Right hindlimb (tissue), 1 donor: ENCODE measurements at regions not wholly inside any gene's neighbourhood (a gene's known extent, or its start where the extent isn't known, plus 50 kb on each side); places are given as distances from the start of the nearest gene placed in this dataset.

Source experiments
- DNase-seq: peaks from one replicate; pipeline ENCODE4 v3.0.0-alpha.2; 2018

- no peak for DNase-seq
Measured at GRCh38 chr3:106575029-106575428, 706.2 kb upstream of the CBLB start.

GRCh38 chr3:106577241-106577640 lies 708.4 kb upstream of the CBLB start:
- no peak for DNase-seq

- no peak for DNase-seq
Measured at GRCh38 chr3:106578911-106579310, 710.1 kb upstream of the CBLB start.

DNA sequence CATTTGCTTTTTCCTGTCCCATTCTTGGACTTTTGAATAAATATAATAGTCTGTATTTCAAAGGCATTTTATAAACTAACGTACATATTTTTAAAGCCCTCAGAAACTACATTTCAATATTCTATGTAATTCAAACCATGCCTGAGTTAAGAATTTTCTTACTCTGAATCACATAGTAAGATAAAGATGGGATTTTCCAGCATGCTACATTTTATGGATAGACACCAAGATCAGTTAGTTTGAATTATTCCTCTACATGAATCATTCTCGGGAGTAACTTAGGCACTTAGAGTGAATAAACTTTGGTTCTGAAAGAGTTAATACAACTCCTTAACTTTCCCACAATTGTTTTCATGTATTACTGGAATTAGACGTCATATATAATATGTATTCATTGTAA lies 713.3 kb upstream of the CBLB start:
- DNase-seq, result no peak

- DNase-seq, result no peak
Measured at GRCh38 chr3:106587551-106587950, 718.7 kb upstream of the CBLB start.

- no peak for DNase-seq
Measured at GRCh38 chr3:106588739-106589138, 719.9 kb upstream of the CBLB start.

DNA sequence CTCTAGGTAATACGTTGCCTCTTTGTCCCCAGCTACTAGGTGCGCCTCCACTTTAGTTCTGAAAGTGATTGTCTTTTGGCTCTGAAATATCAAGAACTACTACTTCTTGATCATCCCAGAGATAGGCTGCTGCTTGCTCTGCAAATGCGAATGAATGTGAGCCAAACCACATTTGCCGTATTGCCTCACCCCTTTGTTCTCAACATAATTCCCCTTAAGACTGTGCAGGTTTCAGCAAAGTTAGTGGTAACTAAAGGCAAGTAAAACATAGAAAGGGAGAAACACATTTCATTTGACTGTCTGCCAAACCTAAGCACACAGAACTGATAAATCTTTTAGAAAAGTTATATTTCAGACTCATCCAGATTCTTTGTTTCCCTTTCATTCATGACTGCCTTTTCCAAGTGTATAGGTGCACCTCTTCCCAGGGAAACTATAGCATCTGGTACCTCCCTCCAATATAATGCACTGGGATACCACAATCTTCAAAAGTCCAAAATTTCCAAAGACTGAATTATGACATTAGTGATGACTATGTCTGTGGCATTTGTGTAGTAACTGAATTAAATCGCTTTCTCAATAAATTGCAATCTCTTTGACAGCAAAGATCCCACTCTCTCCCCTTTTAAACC lies 720.6 kb upstream of the CBLB start:
- DNase-seq, result no peak

DNA sequence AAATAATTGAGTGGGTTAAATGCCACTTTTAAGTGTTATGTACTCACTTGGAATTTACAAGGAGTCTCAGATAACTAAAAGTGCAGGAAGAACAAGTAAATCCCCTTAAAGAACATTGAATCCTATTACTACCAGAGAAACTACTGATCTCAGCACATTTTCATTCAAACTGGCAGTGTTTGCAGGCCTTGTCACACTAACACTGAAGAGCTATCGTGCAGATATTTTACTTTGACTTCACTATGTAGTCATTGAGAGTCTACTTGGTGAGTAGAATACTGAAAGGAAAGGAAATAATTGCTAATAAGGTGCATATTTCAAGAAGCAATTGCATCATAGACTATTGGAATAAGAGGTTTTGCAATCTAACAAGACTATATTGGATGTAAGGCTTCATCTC lies 721.4 kb upstream of the CBLB start:
- DNase-seq, result no peak

- no peak for DNase-seq
Measured at GRCh38 chr3:106593381-106593780, 724.6 kb upstream of the CBLB start.

- DNase-seq, result peak; percentile 89
Measured at GRCh38 chr3:106609666-106610301, 741.0 kb upstream of the CBLB start.

DNA sequence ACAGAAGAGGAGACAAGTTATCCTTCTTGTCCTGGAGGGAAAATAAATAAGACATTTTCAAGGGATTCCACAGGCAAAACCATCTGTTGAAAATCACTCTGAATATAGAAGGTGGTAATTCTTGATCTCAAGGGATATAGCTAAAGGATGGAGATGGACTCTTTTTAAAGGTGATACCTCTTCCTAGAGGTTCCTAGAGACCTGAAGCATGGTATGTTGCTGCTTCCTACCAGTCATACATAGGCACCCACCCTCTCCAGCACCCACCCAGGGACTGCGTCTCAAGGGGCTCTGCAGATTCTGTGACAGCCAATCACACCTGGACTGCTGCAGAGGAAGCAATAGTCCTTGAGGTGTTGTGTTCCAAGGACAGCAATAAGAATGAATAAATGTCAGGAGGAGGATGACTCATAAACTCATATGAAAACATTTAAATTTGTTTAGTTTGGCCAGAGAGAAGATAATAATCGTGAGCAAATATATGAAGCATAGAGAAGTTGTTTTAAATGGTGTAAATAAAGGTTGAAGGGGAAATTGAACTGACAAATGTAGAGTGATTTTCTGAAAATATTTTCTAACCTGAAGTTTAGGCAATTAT lies 741.6 kb upstream of the CBLB start:
- peak; percentile 23 for DNase-seq

- DNase-seq, result no peak
Measured at GRCh38 chr3:106611116-106611515, 742.3 kb upstream of the CBLB start.

DNA sequence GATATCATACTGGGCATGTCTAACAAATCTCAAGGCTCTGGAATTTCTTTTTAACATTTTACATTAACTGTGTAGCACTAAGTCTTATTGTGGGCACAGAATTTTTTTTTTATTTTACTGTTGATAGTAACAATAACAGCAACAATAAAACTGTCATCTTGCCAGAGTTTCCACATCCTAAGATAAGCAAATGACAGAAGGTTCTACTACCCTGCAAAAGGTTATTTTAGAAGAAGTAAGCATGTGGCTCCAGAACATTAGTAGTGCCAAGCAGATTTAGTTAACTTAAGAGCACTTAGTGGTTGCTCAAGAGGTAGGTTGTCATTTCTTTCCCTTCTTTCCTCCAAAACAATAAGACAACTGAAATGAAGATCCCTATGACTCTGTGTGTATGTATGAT lies 743.0 kb upstream of the CBLB start:
- no peak for DNase-seq

- no peak for DNase-seq
Measured at GRCh38 chr3:106616556-106616955, 747.7 kb upstream of the CBLB start.

GRCh38 chr3:106617276-106617675 lies 748.5 kb upstream of the CBLB start:
- DNase-seq, result no peak

- no peak for DNase-seq
Measured at GRCh38 chr3:106620646-106621045, 751.8 kb upstream of the CBLB start.

GRCh38 chr3:106624154-106624553 lies 753.1 kb upstream of the CCDC54 start:
- DNase-seq, result no peak

DNA sequence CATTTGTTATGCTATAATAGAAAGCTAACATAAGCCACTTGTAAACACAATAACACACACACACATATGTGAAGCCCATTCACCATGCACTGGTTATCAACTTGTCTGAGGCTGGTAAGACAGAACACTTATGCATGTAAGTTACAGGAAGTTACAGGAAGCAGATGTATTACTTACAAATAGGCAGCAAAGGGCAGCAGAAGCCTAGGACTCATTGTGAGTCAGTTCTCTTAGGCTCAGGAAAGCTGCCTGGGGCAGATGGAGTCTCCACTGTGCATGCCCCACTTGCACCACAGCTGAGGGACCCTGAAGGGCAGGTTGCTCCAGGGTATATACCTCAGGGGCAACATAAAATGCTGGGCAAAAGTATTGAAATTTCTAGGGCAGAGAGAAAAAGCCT lies 748.8 kb upstream of the CCDC54 start:
- DNase-seq, result no peak

DNA sequence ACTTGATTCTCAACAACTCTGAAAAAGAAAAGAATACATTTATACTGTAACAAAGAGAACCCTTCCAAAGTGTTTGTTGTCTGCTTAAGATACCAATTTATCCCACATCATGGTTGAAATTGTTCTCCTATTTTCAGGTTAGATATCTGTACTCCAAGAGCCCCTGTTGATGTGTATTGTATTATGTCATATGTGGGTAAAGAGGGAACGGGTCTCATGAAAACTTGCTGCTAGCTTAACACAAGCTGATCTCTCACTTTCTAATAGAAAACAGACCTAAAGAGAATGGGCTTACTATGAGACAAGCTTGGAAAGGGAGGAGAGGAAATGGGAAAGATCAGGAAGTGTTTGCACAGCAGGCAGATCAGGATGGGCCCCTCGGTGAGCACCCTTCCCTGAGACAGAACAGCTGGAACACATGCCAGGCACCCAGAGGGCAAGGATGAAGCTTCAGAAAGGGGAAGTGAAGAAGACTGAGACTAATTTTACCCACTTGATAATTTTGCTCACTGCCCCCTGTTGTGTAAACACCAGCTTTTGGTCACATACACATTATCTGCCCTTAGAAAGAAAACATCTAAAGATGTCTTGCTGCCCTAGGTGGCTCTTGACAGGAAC lies 747.9 kb upstream of the CCDC54 start:
- DNase-seq, result no peak

DNA sequence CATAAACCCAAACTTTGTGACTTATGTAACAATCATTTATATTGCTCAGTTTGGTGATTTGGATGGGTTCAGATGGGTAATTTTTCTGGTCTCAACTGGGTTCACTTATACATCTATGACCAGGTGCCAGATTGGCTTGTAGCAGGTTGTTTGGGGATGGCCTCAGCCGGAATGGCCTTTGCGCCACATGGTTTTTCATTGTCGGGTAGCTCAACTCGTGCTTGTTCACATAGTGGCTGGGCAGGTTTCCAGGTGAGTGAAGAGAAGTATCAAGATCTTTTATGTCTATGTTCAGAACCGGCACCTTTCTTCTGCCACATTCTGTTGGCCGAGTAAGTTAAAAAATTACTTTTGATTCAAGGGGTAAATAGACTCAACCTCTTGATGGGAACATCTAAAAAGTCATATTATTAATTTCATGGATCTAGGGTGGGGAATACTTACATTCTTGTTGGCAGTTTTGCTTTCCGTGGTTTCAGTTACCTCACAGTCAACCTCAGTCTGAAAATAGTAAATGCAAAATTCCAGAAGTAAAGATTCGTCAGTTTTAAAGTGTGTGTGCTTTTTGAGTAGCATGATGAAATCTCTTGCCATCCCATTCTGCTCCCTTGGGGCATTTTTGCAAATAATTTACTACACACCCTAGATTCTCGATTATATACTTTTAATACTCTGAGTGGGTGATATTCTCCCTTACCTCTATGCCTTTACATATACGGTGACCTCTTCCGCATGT lies 745.7 kb upstream of the CCDC54 start:
- DNase-seq, result no peak

- DNase-seq, result no peak
Measured at GRCh38 chr3:106635271-106635670, 742.0 kb upstream of the CCDC54 start.

GRCh38 chr3:106635826-106636225 lies 741.4 kb upstream of the CCDC54 start:
- DNase-seq, result no peak

DNA sequence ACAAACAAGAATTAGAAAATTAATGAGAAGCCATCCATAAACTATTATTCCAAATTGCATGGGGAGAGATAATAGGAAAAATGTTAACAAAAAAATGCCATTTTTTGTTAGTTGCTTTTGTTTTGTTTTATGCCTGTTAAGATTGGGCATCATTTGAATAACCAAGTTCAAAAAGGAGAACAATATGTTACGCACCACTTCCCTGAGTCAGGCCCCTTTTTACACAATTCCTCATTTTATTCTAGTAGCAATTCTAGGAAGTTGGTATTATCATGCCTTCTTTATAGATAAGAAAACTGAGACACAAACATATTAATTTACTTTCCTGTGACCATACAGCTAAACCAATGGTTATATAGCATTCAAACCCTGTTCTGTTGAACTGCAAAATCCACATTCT lies 736.9 kb upstream of the CCDC54 start:
- DNase-seq, result no peak

DNA sequence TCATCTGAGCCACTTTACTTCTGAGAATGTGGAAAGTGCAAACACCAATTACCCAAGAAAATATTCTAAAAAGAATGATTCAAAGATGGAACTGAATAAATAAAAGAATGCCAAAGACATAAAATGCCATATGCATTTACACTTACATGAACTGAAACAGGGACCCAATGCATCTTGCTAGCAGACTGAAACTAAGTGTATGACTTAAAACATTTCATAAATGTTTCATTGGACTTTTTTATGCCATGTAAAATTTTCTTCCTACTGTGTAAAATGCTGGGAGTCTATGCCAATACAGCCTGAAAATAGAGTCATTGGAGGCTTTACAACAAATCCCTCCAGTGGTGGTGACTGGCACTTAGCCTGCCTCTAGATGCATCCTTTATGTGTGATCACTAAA lies 735.1 kb upstream of the CCDC54 start:
- no peak for DNase-seq
